Ammon's horn (tissue), 1 donor: ENCODE measurements at regions not wholly inside any gene's neighbourhood (a gene's known extent, or its start where the extent isn't known, plus 50 kb on each side); places are given as distances from the start of the nearest gene placed in this dataset.

Source experiments
- DNase-seq: peaks from one replicate; pipeline ENCODE4 v3.0.0-alpha.2; 2016; ENCODE audit warnings: low spot score

GRCh38 chr2:237271698-237272652 lies 142.0 kb downstream of the COL6A3 start:
- DNase-seq = no peak
